PFSK-1 (cell line): ENCODE measurements at regions not wholly inside any gene's neighbourhood (a gene's known extent, or its start where the extent isn't known, plus 50 kb on each side); places are given as distances from the start of the nearest gene placed in this dataset.

Experiments
- POLR2AphosphoS5 ChIP-seq: IDR thresholded peaks from 2 replicates; pipeline ENCODE4 v1.6.1; 2012; ENCODE audit warnings: low read depth, mild to moderate bottlenecking, control low read depth, low read length, moderate library complexity
- TAF1 ChIP-seq: IDR thresholded peaks from 2 replicates; pipeline ENCODE4 v1.6.1; 2012; ENCODE audit warnings: low read length, control low read depth, borderline replicate concordance; ENCODE audit not compliant: insufficient read depth

GRCh38 chr10:107647462-107647861 is 483.0 kb upstream of the SORCS1 start:
- TF ChIP-seq POLR2AphosphoS5: no peak
- TF ChIP-seq TAF1: no peak
